ENCODE measurements at regions not wholly inside any gene's neighbourhood (a gene's known extent, or its start where the extent isn't known, plus 50 kb on each side); places are given as distances from the start of the nearest gene placed in this dataset.

DNA sequence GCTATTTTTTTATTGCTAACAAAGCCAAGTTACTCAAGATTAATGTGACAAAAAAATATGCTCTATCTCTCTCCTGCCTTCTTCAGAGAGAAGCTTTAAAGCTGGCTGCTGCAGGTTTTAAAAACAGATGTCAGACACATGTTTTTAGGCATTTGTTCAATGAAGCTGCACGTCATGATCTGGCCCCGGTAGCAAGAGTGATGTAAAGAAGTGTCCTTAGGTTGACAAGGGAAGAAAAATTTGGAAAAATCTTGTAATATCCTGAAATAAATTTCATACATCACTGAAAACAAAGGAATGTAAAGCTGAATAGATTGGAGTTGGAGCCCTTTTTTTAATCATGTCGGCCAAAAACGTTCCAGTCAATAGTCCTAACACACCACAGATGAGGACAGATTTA lies 531.4 kb upstream of the NBEA start:
- Histone ChIP-seq H3K4me1 (ENCODE audit: control insufficient read depth in 1 of 2, insufficient read depth in 2 of 2, low read length in 2 of 2) (peaks cover 0 to 8% of the 10 kb centered on the region in 2 donors), H3K9me3 (ENCODE audit: control insufficient read depth in 1 of 2, low read length in 2 of 2) (no peaks in the 10 kb centered on the region), H3K27me3 (ENCODE audit: low read depth, low read length) (no peaks in the 10 kb centered on the region), H3K36me3 (ENCODE audit: control insufficient read depth in 1 of 2, insufficient read depth in 2 of 2, low read length in 2 of 2) (no peaks in the 10 kb centered on the region), H3K27ac (ENCODE audit: low read length) (no peak overlapping the region), H3K4me3 (ENCODE audit: low read depth in 1 of 2, low read length in 2 of 2) (no peak overlapping the region)

DNA sequence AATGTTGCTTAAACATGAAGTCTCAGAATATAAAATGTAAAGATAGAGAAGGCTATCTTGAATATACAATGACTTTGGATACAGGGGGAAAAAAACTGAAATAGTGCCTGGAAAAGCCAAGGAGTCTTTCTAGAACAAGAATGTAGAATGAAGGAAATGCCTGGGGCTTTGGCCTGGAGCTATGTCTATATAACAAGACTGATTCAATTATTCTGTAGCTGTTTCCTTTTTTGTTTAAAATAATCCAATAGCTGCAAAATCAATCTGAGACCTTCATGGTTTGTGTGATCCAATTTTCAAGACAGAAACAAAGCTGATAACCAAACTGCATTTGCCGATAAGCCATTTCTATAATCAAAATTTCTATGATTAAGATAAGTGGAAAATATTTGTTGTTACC lies 530.9 kb upstream of the NBEA start:
- Histone ChIP-seq H3K4me3 (ENCODE audit: low read depth in 1 of 2, low read length in 2 of 2) (no peak overlapping the region), H3K27ac (ENCODE audit: low read length) (no peak overlapping the region)

DNA sequence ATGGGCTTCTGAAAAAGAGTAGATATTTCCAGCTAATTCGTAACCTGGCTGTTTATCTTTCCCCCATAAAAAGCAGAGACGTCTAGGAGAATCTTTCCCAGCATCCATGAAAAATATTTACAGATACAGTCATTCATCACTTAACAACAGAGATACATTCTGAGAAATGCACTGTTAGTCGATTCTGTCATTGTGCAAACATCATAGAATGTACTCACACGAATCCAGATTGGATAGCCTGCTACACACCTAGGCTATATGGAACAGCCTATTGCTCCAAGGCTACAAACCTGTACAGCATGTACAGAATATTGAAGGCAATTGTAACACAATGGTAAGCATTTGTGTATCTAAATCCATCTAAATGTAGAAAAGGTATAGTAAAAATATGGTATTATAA lies 530.2 kb upstream of the NBEA start:
- Histone ChIP-seq H3K27me3 (ENCODE audit: low read depth, low read length) (no peaks in the 10 kb centered on the region), H3K4me1 (ENCODE audit: control insufficient read depth in 1 of 2, insufficient read depth in 2 of 2, low read length in 2 of 2) (peaks cover 0 to 8% of the 10 kb centered on the region in 2 donors), H3K27ac (ENCODE audit: low read length) (no peak overlapping the region), H3K4me3 (ENCODE audit: low read depth in 1 of 2, low read length in 2 of 2) (no peak overlapping the region), H3K9me3 (ENCODE audit: control insufficient read depth in 1 of 2, low read length in 2 of 2) (no peaks in the 10 kb centered on the region), H3K36me3 (ENCODE audit: control insufficient read depth in 1 of 2, insufficient read depth in 2 of 2, low read length in 2 of 2) (no peaks in the 10 kb centered on the region)

More for the DNA sequence above, 530.9 kb upstream of the NBEA start:
- Histone ChIP-seq H3K36me3 (ENCODE audit: control insufficient read depth in 1 of 2, insufficient read depth in 2 of 2, low read length in 2 of 2) (no peaks in the 10 kb centered on the region), H3K4me1 (ENCODE audit: control insufficient read depth in 1 of 2, insufficient read depth in 2 of 2, low read length in 2 of 2) (peaks cover 0 to 8% of the 10 kb centered on the region in 2 donors), H3K9me3 (ENCODE audit: control insufficient read depth in 1 of 2, low read length in 2 of 2) (no peaks in the 10 kb centered on the region), H3K27me3 (ENCODE audit: low read depth, low read length) (no peaks in the 10 kb centered on the region)

DNA sequence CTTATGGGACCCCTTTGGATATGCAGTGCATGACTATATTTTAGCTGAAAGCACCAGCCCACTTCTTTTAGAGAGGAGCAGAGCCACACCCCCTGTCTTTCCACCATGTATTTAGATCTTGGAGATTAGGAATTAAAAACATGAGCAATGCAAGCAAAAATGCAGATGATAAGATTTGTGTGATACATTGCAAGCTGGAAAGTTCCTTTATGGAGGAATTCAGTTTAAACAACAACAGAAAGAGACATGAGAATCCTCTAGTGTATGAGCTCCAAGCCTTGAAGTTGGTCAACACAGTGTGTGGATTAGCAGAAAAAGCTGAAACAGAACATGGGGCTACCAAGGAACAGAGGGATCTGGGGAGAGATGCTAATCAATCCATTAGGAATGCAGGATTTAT lies 529.8 kb upstream of the NBEA start:
- Histone ChIP-seq H3K9me3 (ENCODE audit: control insufficient read depth in 1 of 2, low read length in 2 of 2) (no peaks in the 10 kb centered on the region), H3K4me3 (ENCODE audit: low read depth in 1 of 2, low read length in 2 of 2) (no peak overlapping the region), H3K27ac (ENCODE audit: low read length) (no peak overlapping the region), H3K36me3 (ENCODE audit: control insufficient read depth in 1 of 2, insufficient read depth in 2 of 2, low read length in 2 of 2) (no peaks in the 10 kb centered on the region), H3K27me3 (ENCODE audit: low read depth, low read length) (no peaks in the 10 kb centered on the region), H3K4me1 (ENCODE audit: control insufficient read depth in 1 of 2, insufficient read depth in 2 of 2, low read length in 2 of 2) (peaks cover 0 to 8% of the 10 kb centered on the region in 2 donors)

DNA sequence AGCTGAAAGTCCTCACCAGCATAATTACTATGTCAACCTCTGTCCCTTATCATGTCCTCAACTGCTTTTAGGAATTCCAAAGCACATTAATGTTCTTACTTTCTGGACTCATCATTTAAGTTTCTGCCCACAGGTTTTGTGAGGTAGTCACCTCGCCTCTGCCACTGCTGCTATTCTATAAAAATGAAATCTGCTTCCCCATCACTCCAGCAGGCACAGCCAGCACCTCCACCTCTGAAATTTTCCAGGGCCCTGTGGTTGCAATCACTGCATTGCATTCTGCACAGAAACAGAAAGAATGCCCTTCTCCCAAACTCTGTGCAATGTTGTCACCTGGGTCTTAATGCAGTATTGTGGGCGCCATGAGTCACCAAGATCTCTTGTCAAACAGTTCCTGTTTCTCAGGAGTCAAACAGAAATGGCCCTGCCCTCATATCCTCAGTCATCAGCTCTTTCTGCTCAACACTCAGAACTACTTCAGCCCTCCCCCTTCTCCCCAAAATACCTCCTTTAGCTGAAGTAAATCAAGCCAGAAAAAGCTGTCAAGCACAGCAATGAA lies 529.2 kb upstream of the NBEA start:
- no peak overlapping the region for H3K4me3 ChIP-seq (ENCODE audit: low read depth in 1 of 2, low read length in 2 of 2)
- H3K9me3 ChIP-seq (ENCODE audit: control insufficient read depth in 1 of 2, low read length in 2 of 2): no peaks in the 10 kb centered on the region
- H3K36me3 ChIP-seq (ENCODE audit: control insufficient read depth in 1 of 2, insufficient read depth in 2 of 2, low read length in 2 of 2): no peaks in the 10 kb centered on the region
- peaks cover 0 to 8% of the 10 kb centered on the region in 2 donors for H3K4me1 ChIP-seq (ENCODE audit: control insufficient read depth in 1 of 2, insufficient read depth in 2 of 2, low read length in 2 of 2)
- no peaks in the 10 kb centered on the region for H3K27me3 ChIP-seq (ENCODE audit: low read depth, low read length)
- no peak overlapping the region for H3K27ac ChIP-seq (ENCODE audit: low read length)

DNA sequence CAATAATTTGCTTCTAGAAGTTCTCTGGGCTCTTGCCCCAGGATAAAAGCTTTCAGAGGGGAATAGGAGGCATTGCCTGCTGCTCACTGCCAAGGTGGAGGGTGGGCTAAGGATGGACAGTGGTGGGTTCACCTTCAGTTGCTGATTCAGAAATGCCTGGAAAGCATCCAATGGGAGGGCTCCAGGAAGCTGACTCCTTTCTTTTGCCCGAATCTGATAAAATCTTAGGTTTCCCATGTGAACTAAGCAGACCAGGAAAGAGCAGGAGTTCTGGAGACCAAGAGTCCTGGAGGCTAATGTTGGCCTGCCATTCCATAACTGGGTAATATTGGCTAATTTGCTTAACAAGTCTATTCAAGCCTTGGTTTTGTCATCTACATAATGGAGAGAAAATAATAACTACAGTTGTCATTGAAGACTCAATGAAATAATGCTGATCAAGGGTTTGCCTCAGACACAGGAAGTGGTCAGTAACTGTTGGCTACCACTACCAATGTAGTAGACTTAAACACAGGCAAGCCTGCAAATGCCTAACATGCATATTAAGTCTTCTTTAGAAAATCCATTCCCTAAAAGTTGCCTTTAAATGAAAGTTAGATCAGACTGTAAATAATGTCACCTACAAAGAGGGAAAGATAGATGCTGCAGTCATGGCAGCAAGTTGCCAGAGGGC lies 528.4 kb upstream of the NBEA start:
- H3K9me3 ChIP-seq (ENCODE audit: control insufficient read depth in 1 of 2, low read length in 2 of 2): no peaks in the 10 kb centered on the region
- H3K4me1 ChIP-seq (ENCODE audit: control insufficient read depth in 1 of 2, insufficient read depth in 2 of 2, low read length in 2 of 2): peaks cover 0 to 8% of the 10 kb centered on the region in 2 donors
- H3K36me3 ChIP-seq (ENCODE audit: control insufficient read depth in 1 of 2, insufficient read depth in 2 of 2, low read length in 2 of 2): no peaks in the 10 kb centered on the region
- no peaks in the 10 kb centered on the region for H3K27me3 ChIP-seq (ENCODE audit: low read depth, low read length)
- H3K27ac ChIP-seq (ENCODE audit: low read length): no peak overlapping the region
- no peak overlapping the region for H3K4me3 ChIP-seq (ENCODE audit: low read depth in 1 of 2, low read length in 2 of 2)

DNA sequence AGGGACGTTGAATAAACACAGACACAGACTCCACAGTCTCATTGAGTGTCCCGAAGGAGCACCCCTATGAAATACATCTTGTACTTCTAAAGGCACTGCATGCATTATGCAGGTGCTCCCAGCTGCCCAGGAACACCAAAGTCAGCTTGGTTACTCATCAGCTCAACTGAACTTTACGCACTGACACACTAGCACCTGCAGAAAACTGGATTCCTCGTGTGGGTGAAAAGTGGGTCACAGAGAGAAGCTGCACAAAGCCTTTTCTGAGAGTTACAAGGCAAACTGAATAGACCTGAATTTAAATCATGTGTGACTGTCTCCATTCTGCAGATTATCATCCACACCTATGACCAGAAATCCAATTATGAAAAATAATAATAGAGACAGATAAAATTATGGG lies 527.5 kb upstream of the NBEA start:
- no peaks in the 10 kb centered on the region for H3K36me3 ChIP-seq (ENCODE audit: control insufficient read depth in 1 of 2, insufficient read depth in 2 of 2, low read length in 2 of 2)
- no peak overlapping the region for H3K4me3 ChIP-seq (ENCODE audit: low read depth in 1 of 2, low read length in 2 of 2)
- no peaks in the 10 kb centered on the region for H3K27me3 ChIP-seq (ENCODE audit: low read depth, low read length)
- H3K4me1 ChIP-seq (ENCODE audit: control insufficient read depth in 1 of 2, insufficient read depth in 2 of 2, low read length in 2 of 2): peaks cover 0 to 8% of the 10 kb centered on the region in 2 donors
- H3K9me3 ChIP-seq (ENCODE audit: control insufficient read depth in 1 of 2, low read length in 2 of 2): no peaks in the 10 kb centered on the region
- no peak overlapping the region for H3K27ac ChIP-seq (ENCODE audit: low read length)

DNA sequence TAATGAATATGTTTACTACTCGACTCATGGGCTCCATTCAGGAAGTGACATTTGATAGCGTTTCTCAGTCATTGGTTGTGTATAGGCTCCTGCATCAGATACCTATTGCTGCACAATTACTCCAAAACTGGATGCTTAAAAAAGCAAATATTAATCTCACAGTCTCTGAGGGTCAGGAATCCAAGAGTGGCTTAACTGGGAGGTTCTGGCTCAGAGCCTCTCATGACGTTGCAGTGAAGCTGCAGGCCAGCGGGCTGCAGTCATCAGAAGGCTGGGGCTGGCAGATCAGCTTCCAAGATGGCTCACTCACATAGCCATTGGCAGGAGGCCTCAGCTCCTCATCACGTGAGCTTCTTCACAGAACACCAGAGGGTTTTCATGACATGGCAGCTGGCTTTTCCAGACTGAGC lies 525.1 kb upstream of the NBEA start:
- Histone ChIP-seq H3K4me3 (ENCODE audit: low read depth in 1 of 2, low read length in 2 of 2) (no peak overlapping the region), H3K27ac (ENCODE audit: low read length) (no peak overlapping the region), H3K36me3 (ENCODE audit: control insufficient read depth in 1 of 2, insufficient read depth in 2 of 2, low read length in 2 of 2) (no peaks in the 10 kb centered on the region)

DNA sequence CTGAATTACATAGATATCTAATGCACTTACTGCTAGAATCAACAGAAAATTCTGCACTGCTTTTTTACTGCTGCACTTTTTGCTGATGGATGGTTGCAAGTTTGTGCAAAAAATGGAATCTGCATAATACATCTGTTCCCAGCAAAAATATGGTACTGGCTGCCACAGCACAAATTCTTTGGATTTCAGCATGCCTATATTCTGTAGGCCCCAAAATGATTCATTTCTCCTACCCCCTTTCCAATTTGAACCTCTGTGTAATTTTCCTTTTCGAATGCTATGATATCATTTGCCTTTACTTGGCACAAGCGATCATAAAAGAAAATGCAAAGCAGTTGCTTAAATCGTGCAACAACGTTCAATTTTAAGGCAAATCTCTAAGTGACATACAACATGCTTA lies 524.2 kb upstream of the NBEA start:
- H3K4me1 ChIP-seq (ENCODE audit: control insufficient read depth in 1 of 2, insufficient read depth in 2 of 2, low read length in 2 of 2): no peaks in the 10 kb centered on the region
- H3K27me3 ChIP-seq (ENCODE audit: low read depth, low read length): no peaks in the 10 kb centered on the region
- no peaks in the 10 kb centered on the region for H3K36me3 ChIP-seq (ENCODE audit: control insufficient read depth in 1 of 2, insufficient read depth in 2 of 2, low read length in 2 of 2)
- no peaks in the 10 kb centered on the region for H3K9me3 ChIP-seq (ENCODE audit: control insufficient read depth in 1 of 2, low read length in 2 of 2)
- no peak overlapping the region for H3K27ac ChIP-seq (ENCODE audit: low read length)
- no peak overlapping the region for H3K4me3 ChIP-seq (ENCODE audit: low read depth in 1 of 2, low read length in 2 of 2)

More for the DNA sequence above, 525.1 kb upstream of the NBEA start:
- Histone ChIP-seq H3K9me3 (ENCODE audit: control insufficient read depth in 1 of 2, low read length in 2 of 2) (no peaks in the 10 kb centered on the region), H3K4me1 (ENCODE audit: control insufficient read depth in 1 of 2, insufficient read depth in 2 of 2, low read length in 2 of 2) (no peaks in the 10 kb centered on the region), H3K27me3 (ENCODE audit: low read depth, low read length) (no peaks in the 10 kb centered on the region)

DNA sequence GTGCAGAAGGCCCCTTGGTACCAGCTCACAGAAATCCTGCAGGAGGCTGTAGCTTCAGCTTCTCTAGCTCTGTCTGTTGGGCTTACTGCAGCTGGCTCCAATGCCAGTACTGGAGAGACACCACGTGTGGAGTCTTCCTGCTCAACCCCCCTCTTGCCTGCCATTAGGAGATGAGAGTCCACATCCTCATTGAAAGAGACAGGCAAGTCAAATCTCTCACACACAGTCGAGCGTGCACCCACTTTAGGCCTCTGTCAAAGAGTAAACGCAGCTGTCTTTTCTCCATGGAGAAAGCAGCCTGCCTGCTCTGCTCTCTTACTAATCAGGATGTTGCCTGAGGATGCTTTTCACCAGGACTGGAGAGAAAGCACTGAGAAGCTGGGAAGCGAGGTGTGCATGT lies 523.0 kb upstream of the NBEA start:
- H3K9me3 ChIP-seq (ENCODE audit: control insufficient read depth in 1 of 2, low read length in 2 of 2): no peaks in the 10 kb centered on the region
- H3K27ac ChIP-seq (ENCODE audit: low read length): no peak overlapping the region
- H3K4me3 ChIP-seq (ENCODE audit: low read depth in 1 of 2, low read length in 2 of 2): no peak overlapping the region
- H3K27me3 ChIP-seq (ENCODE audit: low read depth, low read length): no peaks in the 10 kb centered on the region
- no peaks in the 10 kb centered on the region for H3K36me3 ChIP-seq (ENCODE audit: control insufficient read depth in 1 of 2, insufficient read depth in 2 of 2, low read length in 2 of 2)
- H3K4me1 ChIP-seq (ENCODE audit: control insufficient read depth in 1 of 2, insufficient read depth in 2 of 2, low read length in 2 of 2): no peaks in the 10 kb centered on the region

DNA sequence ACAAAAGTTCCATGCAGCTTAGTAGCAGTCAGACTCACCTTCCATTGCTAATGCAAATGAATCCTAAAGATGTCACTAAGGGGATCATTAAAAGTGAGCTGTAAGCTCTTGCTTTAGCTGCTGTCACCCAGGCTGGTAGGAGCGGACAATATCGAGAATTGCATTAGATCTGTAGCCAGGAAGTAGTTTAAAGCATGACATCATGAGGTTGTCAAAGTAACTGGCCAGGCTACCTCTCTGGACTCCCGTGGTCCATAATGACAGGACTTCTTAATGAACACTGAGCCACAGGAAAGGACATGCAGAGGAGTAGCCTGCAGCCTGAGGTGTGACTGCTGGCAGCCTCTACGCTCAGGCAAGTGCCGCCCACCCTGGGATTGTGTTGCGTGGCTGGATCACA lies 522.3 kb upstream of the NBEA start:
- Histone ChIP-seq H3K9me3 (ENCODE audit: control insufficient read depth in 1 of 2, low read length in 2 of 2) (no peaks in the 10 kb centered on the region), H3K27me3 (ENCODE audit: low read depth, low read length) (no peaks in the 10 kb centered on the region), H3K27ac (ENCODE audit: low read length) (no peak overlapping the region), H3K36me3 (ENCODE audit: control insufficient read depth in 1 of 2, insufficient read depth in 2 of 2, low read length in 2 of 2) (no peaks in the 10 kb centered on the region), H3K4me1 (ENCODE audit: control insufficient read depth in 1 of 2, insufficient read depth in 2 of 2, low read length in 2 of 2) (no peaks in the 10 kb centered on the region), H3K4me3 (ENCODE audit: low read depth in 1 of 2, low read length in 2 of 2) (no peak overlapping the region)
